Activated CD8-positive, alpha-beta T cell treated with anti-CD3 and anti-CD28 coated beads for 36 hours (primary cell): ENCODE measurements at regions not wholly inside any gene's neighbourhood (a gene's known extent, or its start where the extent isn't known, plus 50 kb on each side); places are given as distances from the start of the nearest gene placed in this dataset.

Source experiments
- ATAC-seq: fragments of 200-7000 bp; cut with Tn5 transposase; one replicate; pipeline ENCODE4 v1.10.0; 2021; ENCODE audit warnings: mild to moderate bottlenecking, moderate library complexity
- CTCF ChIA-PET: fragments of 350-600 bp; sonication (Branson Sonifier 250); formaldehyde crosslinking; loops from one replicate; lab custom pipeline; 2021; ENCODE audit warnings: antibody characterized with exemption; lab: Charles Lee
- POLR2A ChIA-PET: fragments of 350-600 bp; sonication (Branson Sonifier 250); formaldehyde crosslinking; loops from one replicate; lab custom pipeline; 2021; ENCODE audit warnings: antibody characterized with exemption; lab: Charles Lee
- DNase-seq: peaks from one replicate; pipeline ENCODE4 v3.0.0-alpha.2; 2020
- H3K27ac Mint-ChIP-seq: one replicate; pipeline ENCODE4 v1.8.0; 2021; ENCODE audit warnings: mild to moderate bottlenecking, mixed read lengths
- H3K27me3 Mint-ChIP-seq: one replicate; pipeline ENCODE4 v1.8.0; 2021; ENCODE audit warnings: mixed read lengths
- H3K36me3 Mint-ChIP-seq: one replicate; pipeline ENCODE4 v1.8.0; 2021; ENCODE audit warnings: low read depth, mixed read lengths
- H3K4me1 Mint-ChIP-seq: one replicate; pipeline ENCODE4 v1.8.0; 2021; ENCODE audit warnings: low read depth, mixed read lengths
- H3K4me3 Mint-ChIP-seq: one replicate; pipeline ENCODE4 v1.8.0; 2021; ENCODE audit warnings: mild to moderate bottlenecking, moderate library complexity, mixed read lengths
- H3K9me3 Mint-ChIP-seq: one replicate; pipeline ENCODE4 v1.8.0; 2021; ENCODE audit warnings: mixed read lengths
- CTCF ChIP-seq: fragments of 200-600 bp; IDR thresholded peaks from one replicate; pipeline ENCODE4 v1.8.0; 2022; ENCODE audit warnings: antibody characterized with exemption, mild to moderate bottlenecking
- intact Hi-C: fragments of 100-400 bp; cut with micrococcal nuclease; formaldehyde crosslinking; loops from one replicate; pipeline ENCODE4 v1.10.0; 2022

GRCh38 chr18:29823671-29824070, 1218.9 kb downstream of the DSC3 start:
- no peaks in the 10 kb centered on the region for H3K36me3 Mint-ChIP-seq
- no peak overlapping the region for H3K4me3 Mint-ChIP-seq
- no peak for TF ChIP-seq CTCF
- intact Hi-C loops, result no loop called here
- no peaks in the 10 kb centered on the region for H3K27me3 Mint-ChIP-seq
- ChIA-PET POLR2A (no interaction called here), CTCF (no interaction called here)
- DNase-seq, result no peak
- no peak overlapping the region for H3K27ac Mint-ChIP-seq
- ATAC-seq, result no peak
- H3K4me1 Mint-ChIP-seq, result no peaks in the 10 kb centered on the region
- peaks cover 11% of the 10 kb centered on the region for H3K9me3 Mint-ChIP-seq

- ATAC-seq (no peak), DNase-seq (no peak)
- TF ChIP-seq CTCF, result no peak
- no peaks in the 10 kb centered on the region for H3K36me3 Mint-ChIP-seq
- H3K9me3 Mint-ChIP-seq, result peaks cover 17% of the 10 kb centered on the region
- ChIA-PET POLR2A (no interaction called here), CTCF (no interaction called here)
- no peak overlapping the region for H3K4me3 Mint-ChIP-seq
- no peaks in the 10 kb centered on the region for H3K4me1 Mint-ChIP-seq
- intact Hi-C loops, result no loop called here
- H3K27ac Mint-ChIP-seq, result no peak overlapping the region
- no peaks in the 10 kb centered on the region for H3K27me3 Mint-ChIP-seq
Observed at GRCh38 chr18:29821544-29821943, 1221.0 kb downstream of the DSC3 start.

- Mint-ChIP-seq H3K27ac (no peak overlapping the region), H3K4me1 (no peaks in the 10 kb centered on the region), H3K9me3 (peaks cover 24% of the 10 kb centered on the region), H3K36me3 (no peaks in the 10 kb centered on the region), H3K4me3 (no peak overlapping the region), H3K27me3 (no peaks in the 10 kb centered on the region)
- intact Hi-C loops, result no loop called here
- ATAC-seq (no peak), DNase-seq (no peak)
- CTCF ChIA-PET, result no interaction called here
- POLR2A ChIA-PET, result no interaction called here
- TF ChIP-seq CTCF, result no peak
Observed at GRCh38 chr18:29811519-29811918, 1231.0 kb downstream of the DSC3 start.

GRCh38 chr18:29780816-29781215, 1261.7 kb downstream of the DSC3 start:
- intact Hi-C loops, result no loop called here
- no peaks in the 10 kb centered on the region for H3K4me1 Mint-ChIP-seq
- H3K27ac Mint-ChIP-seq, result no peak overlapping the region
- TF ChIP-seq CTCF, result no peak
- POLR2A ChIA-PET, result no interaction called here
- no peak overlapping the region for H3K4me3 Mint-ChIP-seq
- H3K36me3 Mint-ChIP-seq, result no peaks in the 10 kb centered on the region
- CTCF ChIA-PET, result no interaction called here
- ATAC-seq (no peak), DNase-seq (no peak)
- H3K9me3 Mint-ChIP-seq, result peaks cover 8% of the 10 kb centered on the region
- no peaks in the 10 kb centered on the region for H3K27me3 Mint-ChIP-seq

GRCh38 chr18:29779096-29779495, 1263.4 kb downstream of the DSC3 start:
- Mint-ChIP-seq H3K4me3 (no peak overlapping the region), H3K9me3 (peaks cover 6% of the 10 kb centered on the region), H3K27ac (no peak overlapping the region), H3K36me3 (no peaks in the 10 kb centered on the region), H3K27me3 (no peaks in the 10 kb centered on the region), H3K4me1 (no peaks in the 10 kb centered on the region)
- ChIA-PET CTCF (no interaction called here), POLR2A (no interaction called here)
- TF ChIP-seq CTCF, result no peak
- DNase-seq, result no peak
- no peak for ATAC-seq
- intact Hi-C loops, result no loop called here
